NCI-H2081 (cell line): ENCODE measurements at regions not wholly inside any gene's neighbourhood (a gene's known extent, or its start where the extent isn't known, plus 50 kb on each side); places are given as distances from the start of the nearest gene placed in this dataset.
A peak's percentile ranks its signal among the peaks of the same experiment; 100 is the strongest.

Experiments used
- DNase-seq, 2 experiments: peaks; one replicate each; lab custom pipeline; 2025; lab: John Stamatoyannopoulos, UW

- peak; percentile 59 to 69 for DNase-seq
Observed at GRCh38 chr22:27416511-27417420, 384.8 kb downstream of the MN1 start.

- DNase-seq: no peak
Observed at GRCh38 chr22:27417421-27417814, 384.1 kb downstream of the MN1 start.

- no peak for DNase-seq
Observed at GRCh38 chr22:27418261-27418660, 383.3 kb downstream of the MN1 start.

- DNase-seq: no peak
Observed at GRCh38 chr22:27419473-27419872, 382.1 kb downstream of the MN1 start.

- no peak for DNase-seq
Observed at GRCh38 chr22:27420195-27420816, 381.2 kb downstream of the MN1 start.

GRCh38 chr22:27420817-27421361 lies 380.7 kb downstream of the MN1 start:
- peak in 1 of 2 experiments; percentile 5 for DNase-seq

- no peak for DNase-seq
Observed at GRCh38 chr22:27422442-27422841, 379.1 kb downstream of the MN1 start.

GRCh38 chr22:27424319-27424718 lies 377.2 kb downstream of the MN1 start:
- no peak for DNase-seq

- no peak for DNase-seq
Observed at GRCh38 chr22:27429476-27429875, 372.1 kb downstream of the MN1 start.

GRCh38 chr22:27431081-27431480 lies 370.5 kb downstream of the MN1 start:
- no peak for DNase-seq

- DNase-seq: no peak
Observed at GRCh38 chr22:27431896-27432295, 369.7 kb downstream of the MN1 start.

GRCh38 chr22:27433099-27433498 lies 368.5 kb downstream of the MN1 start:
- no peak for DNase-seq

- DNase-seq: no peak
Observed at GRCh38 chr22:27433585-27434190, 367.9 kb downstream of the MN1 start.

- no peak for DNase-seq
Observed at GRCh38 chr22:27434898-27435297, 366.7 kb downstream of the MN1 start.

- DNase-seq: no peak
Observed at GRCh38 chr22:27435844-27436576, 365.5 kb downstream of the MN1 start.

GRCh38 chr22:27436591-27436990 lies 365.0 kb downstream of the MN1 start:
- DNase-seq: no peak

- DNase-seq: no peak
Observed at GRCh38 chr22:27437570-27437969, 364.0 kb downstream of the MN1 start.

- peak; percentile 15 to 26 for DNase-seq
Observed at GRCh38 chr22:27438271-27438980, 363.1 kb downstream of the MN1 start.

GRCh38 chr22:27439131-27439530 lies 362.4 kb downstream of the MN1 start:
- no peak for DNase-seq

GRCh38 chr22:27440304-27440865 lies 361.2 kb downstream of the MN1 start:
- DNase-seq: peak in 1 of 2 experiments; percentile 8
